Renal cortical epithelial cell (primary cell): ENCODE measurements at regions not wholly inside any gene's neighbourhood (a gene's known extent, or its start where the extent isn't known, plus 50 kb on each side); places are given as distances from the start of the nearest gene placed in this dataset.

Experiments used
- DNase-seq: peaks from one replicate; pipeline ENCODE4 v3.0.0-alpha.2; 2011; ENCODE audit warnings: low read depth

DNA sequence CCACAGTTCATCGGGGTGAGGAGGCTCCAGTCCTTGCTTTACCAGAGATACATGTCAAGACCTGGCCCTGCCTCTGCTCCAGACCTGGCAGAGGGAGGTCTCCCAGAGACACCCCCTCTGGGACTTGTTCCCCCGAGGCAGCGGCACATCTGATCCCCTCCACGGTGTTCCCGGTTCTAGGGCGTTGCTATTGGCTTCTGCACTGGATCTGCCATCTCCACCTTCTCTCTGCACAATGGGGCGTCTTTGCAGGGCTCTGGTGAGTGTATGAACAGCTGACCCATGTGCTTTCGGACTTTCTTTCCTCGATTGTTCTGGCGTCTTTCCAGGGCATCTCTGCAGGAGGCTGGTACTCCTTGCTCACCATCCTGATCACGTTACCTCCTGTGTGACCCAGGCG is 930.4 kb downstream of the TBC1D22A start:
- DNase-seq = no peak

DNA sequence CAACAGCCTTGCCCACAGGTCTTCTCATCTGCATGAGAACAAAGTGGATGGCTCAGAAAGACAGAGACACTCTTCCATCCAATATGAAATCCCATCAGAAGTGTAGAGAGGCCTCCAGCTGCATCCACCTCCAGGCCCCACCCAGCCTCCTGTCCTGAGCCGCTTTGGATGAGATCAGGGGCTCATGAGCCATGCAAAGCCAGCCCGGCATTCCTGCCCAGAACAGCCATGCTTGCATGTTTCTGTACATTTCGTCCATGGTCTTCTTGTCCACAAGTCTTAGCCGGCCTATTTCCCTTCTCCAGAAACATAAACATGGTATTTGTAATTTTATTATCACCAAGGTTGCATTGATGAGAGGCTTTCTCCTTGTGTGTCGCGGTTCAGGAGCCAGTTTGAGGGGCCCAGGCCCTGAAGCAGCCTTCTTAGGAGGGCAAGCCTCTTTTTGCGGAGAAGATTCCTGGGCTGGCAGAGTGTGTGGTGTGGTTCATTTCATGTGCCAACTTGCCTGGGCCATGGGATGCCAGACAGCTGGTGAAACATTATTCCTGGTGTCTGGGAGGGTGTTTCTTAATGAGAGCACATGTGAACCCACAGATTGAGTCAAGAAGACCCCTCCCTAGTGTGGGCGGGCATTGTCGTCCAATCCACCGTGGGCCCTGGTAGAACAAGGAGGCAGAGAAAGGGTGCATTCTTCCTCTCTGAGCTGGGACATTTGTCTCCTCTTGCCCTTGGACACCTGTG is 928.9 kb downstream of the TBC1D22A start:
- DNase-seq = no peak

- no peak for DNase-seq
These were observed 928.1 kb downstream of the TBC1D22A start for GRCh38 chr22:47690586-47690985.

GRCh38 chr22:47690166-47690565 is 927.7 kb downstream of the TBC1D22A start:
- no peak for DNase-seq

GRCh38 chr22:47687776-47688175 is 925.3 kb downstream of the TBC1D22A start:
- DNase-seq = no peak

DNA sequence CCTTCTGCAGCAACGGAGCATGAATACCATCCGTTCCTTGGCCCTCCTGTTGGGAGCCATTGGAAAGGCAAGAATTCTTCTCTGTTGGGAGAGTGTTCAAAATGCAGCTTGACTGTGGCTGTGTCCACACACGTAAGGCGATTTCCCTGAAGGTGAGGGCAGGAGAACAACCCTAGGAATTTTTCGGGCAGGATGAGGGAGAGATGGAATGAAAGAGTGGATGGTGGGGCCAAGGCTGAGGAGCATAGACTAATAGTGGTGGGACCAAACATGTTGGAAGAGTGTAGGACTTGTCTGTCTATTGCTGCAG is 924.9 kb downstream of the TBC1D22A start:
- DNase-seq = no peak

GRCh38 chr22:47686594-47687345 is 924.3 kb downstream of the TBC1D22A start:
- DNase-seq = no peak

DNA sequence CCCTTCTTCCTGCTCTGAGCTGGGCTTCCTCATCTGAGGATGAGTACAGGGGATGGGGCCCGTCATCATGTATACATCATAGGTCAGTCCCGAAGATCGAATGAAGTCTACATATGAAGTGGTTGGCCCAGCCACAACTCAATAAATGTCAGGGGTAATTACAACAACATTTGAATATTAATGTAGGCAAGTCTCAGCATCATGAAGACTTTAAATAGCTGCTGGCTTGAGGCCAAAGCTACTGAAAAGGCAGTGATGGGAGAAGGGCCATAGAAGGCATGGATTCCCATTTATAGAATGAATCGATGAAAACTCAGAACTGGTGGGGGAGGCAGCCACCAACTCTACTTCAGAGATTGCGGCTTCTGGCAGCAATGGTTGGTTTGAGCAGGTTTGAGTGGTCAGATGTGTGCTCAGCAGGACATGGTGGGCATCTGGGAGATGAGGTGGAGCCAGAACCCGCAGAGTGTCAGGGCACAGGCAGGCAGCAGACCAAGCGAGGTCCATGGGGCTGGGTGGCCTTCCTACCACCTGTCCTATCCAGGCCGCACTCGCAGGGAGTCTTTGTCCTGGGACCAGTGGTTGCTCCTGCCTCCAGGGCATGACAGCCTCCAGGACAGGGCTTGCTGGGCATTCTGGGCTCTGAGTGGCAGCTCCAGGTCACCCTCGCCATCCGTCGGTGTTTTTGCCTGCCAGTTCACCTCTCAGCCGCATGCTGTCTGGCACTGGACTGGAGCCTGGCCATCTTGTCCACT is 919.1 kb downstream of the TBC1D22A start:
- DNase-seq = no peak

DNA sequence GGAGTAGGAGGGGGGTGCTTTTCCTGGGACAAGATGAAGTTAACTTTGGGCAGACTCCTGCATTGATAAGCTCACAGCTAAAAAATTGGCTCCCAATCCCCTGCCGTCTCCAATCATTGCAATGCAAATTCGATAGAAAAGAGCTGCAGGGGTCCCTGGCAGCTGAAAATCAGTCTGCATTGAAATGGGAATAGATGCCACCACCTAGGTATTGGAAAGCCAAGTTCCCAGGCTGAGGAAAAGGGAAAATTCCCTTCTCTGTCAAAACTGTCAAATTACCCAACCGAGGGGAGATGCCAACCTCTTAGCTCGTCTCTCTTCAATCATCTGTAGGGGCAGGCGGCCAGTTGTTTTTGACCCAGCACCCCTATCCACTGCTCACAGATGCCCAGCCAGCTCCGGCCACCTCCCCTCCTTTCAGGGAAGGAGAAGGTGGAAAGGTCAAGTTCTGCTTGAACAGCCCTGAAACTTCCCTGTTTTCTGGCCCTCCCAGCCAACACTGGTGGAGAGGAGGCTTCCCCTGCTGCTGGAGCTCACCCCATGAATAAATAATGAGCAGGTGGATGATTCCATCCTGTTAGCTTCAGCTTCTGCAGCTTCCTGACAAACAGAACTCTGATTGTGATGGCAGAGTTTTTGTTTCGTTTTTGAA is 916.3 kb downstream of the TBC1D22A start:
- DNase-seq = no peak

DNA sequence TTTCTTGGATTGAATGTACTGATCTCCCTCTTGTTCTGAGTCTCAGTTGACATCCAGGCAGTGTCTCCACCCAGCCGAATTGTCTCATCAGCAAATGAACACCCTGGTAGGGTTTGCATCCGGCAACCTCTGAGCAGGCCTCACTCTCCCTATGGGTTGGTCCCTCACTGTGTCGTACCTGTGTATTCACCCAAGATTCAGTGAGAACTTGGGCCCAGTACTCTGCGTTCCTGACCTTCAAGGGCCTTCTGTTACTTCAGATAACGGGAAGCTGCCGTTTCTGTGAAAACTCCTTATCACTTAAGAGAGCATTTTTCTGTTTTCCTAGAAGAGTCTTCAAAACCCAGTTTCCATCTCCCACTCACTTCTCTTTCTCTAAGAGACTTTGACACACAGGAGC is 915.6 kb downstream of the TBC1D22A start:
- no peak for DNase-seq

- no peak for DNase-seq
These were observed 914.2 kb downstream of the TBC1D22A start for GRCh38 chr22:47676685-47677084.

DNA sequence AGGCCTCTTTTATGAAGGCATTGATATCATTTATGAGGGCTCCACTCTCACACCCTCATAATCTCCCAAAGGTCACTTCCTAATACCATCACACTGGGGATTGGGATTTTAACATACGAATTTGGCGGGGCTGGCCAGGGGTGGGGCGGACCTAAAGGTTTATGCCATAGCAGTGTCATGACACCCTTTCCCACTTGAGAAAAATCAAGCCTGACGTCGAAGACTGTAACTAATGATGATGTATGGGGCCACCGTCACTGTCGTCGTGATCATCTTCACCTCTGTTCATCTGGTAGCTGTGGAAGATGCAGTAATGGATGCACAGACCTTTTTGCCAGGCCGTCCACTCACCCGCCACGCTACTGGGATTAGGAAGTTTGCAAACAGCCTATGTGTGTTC is 912.1 kb downstream of the TBC1D22A start:
- DNase-seq = no peak

- DNase-seq = no peak
These were observed 911.1 kb downstream of the TBC1D22A start for GRCh38 chr22:47673557-47673956.

DNA sequence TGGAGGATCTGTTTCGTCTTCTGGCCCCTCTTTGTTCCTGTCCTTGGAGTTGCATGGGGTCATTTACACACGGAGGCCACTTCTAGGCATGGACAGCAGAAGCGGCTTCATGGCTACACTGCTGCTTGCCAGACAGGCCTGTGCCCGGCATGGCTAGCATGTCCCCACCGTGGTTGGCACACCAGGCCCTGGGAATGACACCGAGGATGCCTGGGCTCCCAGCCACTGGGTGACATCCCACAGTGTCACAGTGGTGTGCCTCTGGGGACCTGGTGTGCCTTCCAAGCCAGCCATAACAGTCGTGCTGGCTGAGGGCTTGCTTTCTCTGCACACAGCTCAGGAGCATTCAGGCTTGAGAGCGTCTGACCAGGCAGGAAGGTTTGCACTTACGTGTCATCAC is 910.1 kb downstream of the TBC1D22A start:
- no peak for DNase-seq

DNA sequence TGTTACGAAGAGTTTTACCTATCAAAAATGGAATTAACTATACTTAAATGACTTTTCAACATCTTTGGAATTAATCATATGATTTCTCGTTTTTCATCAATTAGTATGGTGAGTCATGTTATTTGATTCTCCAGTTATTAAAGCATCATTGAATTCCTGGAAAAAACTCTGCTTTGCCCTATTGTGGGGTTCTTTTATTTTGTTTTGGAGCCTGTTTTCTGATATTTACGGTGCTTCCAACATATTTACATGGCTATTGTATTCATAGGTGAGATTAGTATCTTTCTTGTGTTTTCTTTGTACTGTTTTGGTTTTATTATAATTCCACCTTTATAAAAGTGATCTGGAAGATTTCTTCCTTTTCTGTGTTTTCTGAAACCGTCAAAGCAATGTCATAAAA is 902.7 kb downstream of the TBC1D22A start:
- no peak for DNase-seq

GRCh38 chr22:47663615-47664605 is 901.5 kb downstream of the TBC1D22A start:
- no peak for DNase-seq

DNA sequence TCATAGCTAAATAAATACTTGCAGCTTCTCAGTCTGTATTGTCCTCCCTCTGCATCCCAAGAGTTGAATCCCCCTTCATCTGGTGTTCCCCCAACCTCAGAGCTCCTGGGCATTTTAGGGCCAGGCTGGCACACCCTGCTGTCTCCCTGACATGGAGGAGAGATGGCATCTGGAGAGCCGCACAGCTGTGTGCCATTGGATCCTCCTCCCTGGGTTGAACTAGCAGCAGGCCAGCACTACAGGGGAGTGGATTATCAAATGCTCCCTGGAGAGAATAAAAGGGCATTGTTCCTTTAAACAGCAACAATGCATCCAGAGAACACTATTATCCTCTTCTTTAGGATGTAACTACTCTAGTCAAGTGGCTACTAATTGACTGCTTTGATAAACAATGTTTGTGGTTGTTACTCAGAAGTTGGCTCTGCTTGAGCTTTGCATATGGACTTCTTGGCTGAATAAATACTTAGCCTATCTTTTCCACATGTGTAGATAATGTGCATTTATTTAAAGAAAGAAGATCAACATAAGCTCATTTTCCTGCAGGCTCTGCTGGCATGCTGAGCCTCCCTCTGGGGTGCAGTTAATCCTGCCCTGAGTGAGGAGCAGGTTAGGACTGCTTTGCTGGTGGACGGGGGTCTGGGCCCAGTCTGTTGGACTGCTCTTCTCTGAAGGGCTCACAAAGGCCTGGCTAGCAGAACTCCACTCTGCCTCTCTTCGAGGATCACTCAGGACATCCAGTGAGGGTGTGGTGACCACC is 897.2 kb downstream of the TBC1D22A start:
- DNase-seq = no peak

DNA sequence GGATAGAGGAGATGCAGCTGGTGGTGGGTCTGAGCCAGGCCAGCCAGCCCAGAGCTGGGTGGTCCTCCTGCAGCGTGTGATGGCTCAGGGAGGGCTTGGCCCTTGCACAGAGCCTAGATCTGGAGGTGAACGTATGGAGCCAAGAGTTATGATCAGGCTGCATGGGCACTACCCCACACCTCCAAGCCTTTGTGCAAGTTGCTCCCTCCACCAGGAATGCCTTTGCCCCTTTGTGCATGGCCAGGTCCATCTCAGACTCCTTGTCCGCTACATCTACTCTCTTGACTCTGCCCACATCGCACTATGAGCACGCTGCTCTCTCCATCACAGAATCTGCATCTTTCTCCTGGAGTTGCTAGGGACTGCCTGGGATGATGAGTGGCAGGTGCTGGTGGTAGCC is 895.7 kb downstream of the TBC1D22A start:
- no peak for DNase-seq

DNA sequence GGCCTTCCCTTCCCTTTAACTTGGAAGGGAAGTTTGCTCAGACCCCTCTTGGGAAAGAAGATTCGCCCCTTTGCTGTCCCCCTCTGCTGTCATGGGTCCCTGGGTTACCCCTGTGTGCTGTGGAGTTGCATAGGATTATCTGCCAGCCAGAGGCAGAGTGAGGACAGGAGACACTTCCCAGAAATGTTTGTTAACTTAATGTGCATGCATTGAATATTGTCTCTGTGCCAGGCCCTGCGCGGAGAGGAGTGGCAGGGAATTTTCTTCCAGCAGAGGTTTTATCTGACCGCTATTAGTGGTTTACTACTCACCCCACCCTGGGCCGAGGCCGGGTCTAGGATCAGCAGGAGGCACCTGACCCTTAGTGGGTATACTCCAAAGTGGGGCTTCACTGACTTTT is 894.8 kb downstream of the TBC1D22A start:
- no peak for DNase-seq

DNA sequence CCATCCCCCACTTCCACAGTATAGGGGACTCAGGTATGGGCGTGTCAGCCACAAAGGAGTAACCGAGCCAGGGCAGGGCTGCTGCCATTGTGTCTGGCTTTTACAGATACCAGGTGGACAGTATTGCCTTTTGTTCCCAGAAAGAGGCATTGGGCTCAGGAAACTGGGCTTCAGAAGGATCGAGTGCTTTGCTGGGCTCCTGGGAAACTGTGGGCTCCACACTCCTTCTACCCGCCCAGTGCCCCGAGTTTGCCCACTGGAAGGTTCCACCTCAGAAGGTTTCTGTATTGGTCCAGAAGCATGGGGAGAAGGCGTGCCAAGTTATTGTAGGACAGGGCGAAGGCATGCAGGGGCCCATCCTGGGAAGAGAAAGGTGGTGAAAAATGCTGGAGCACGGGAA is 894.4 kb downstream of the TBC1D22A start:
- no peak for DNase-seq
